ENCODE measurements at regions not wholly inside any gene's neighbourhood (a gene's known extent, or its start where the extent isn't known, plus 50 kb on each side); places are given as distances from the start of the nearest gene placed in this dataset.

DNA sequence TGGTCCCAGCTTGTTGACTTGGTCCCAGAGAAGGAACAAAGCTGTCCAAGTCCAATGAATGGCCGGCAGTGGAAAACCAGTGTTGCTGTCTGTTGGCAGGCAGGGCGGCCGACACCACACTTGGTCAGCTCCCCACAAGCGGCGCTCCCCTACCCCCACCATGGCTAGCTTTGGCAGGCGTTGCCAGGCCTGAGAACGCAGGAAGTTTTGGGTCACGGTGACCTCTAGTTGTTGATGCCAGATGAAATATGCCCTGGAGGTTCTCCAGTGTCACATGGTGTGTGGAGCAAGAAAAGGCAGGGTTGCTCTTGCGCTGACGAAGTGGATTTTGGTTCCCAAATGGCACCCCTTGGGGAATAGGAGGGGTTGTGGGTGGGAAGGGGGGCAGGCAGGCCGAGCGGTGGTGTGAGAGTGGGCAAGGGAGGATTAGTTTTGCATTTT is 72.7 kb upstream of the TPRG1 start:
- H3K36me3 Mint-ChIP-seq, result peaks cover 0 to 3% (median 0%) of the 10 kb centered on the region in 3 donors
- CTCF ChIA-PET, result interaction anchor here (1.0 to 1.3 kb wide), 2 partner anchors 19 to 22 kb away, joined by 3 read pairs; no protein-coding TSS in a partner anchor
- no peaks in the 10 kb centered on the region for H3K27me3 Mint-ChIP-seq
- Histone ChIP-seq H3K27ac (ENCODE audit: low read depth, low read length) (no peak overlapping the region), H3K4me1 (ENCODE audit: insufficient read depth, low read length) (no peaks in the 10 kb centered on the region), H3K27me3 (ENCODE audit: insufficient read depth, low read length, poor library complexity, severe bottlenecking) (no peaks in the 10 kb centered on the region), H3K9me3 (ENCODE audit: low read length) (no peaks in the 10 kb centered on the region), H3K36me3 (ENCODE audit: insufficient read depth, low read length) (no peaks in the 10 kb centered on the region), H3K4me3 (ENCODE audit: low read length) (no peak overlapping the region)
- no peak overlapping the region for H3K4me3 Mint-ChIP-seq
- H3K4me1 Mint-ChIP-seq, result no peaks in the 10 kb centered on the region
- H3K9me3 Mint-ChIP-seq, result no peaks in the 10 kb centered on the region
- no peak overlapping the region for H3K27ac Mint-ChIP-seq
- DNase-seq, result no peak
- POLR2A ChIA-PET, result no interaction called here

DNA sequence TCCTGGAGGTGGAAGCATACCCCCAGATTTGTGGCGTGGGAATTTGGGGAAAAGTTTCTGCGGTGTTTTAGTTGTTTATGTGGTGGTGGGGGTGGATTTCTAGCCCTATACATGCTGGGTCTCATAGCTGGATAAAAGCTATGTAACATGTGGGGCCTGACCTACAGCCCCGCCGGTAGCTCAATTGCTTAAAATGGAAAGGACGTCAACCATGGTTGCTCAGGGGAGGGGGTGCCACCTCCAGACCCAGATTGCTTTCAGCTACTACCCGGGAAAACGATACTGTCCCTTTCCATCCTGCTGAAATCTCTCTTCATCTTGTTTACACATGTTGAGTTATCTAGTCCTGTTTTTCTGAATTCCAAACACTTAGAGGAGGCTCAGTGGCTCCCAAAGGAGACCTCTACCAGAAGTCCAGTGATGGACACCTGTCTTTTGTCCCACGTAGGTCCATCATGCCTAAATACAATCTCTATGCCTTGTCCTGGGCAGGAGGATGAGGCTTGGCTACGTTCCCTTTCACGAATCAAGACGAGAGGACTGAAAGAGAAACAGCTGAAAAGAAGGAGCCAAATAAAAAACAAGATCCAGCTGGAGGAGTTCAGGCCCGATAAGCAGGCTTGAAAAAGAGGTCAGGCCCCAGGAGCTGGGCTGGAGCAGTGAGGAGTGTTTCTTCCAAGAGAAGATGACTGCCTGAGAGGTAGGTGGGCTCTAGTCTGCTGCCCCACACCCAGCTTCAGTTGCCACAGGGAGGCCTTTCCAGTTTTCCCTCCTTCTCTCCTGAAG is 72.1 kb upstream of the TPRG1 start:
- ChIA-PET CTCF (interaction anchor here (1.0 to 1.4 kb wide), 3 partner anchors 19 to 70 kb away, joined by 3 read pairs; no protein-coding TSS in a partner anchor), POLR2A (no interaction called here)
- no peak overlapping the region for H3K4me3 Mint-ChIP-seq

GRCh38 chr3:189100866-189101265 is 70.9 kb upstream of the TPRG1 start:
- Histone ChIP-seq H3K4me3 (ENCODE audit: low read length) (no peak overlapping the region), H3K27me3 (ENCODE audit: insufficient read depth, low read length, poor library complexity, severe bottlenecking) (no peaks in the 10 kb centered on the region), H3K27ac (ENCODE audit: low read depth, low read length) (no peak overlapping the region), H3K36me3 (ENCODE audit: insufficient read depth, low read length) (no peaks in the 10 kb centered on the region), H3K9me3 (ENCODE audit: low read length) (no peaks in the 10 kb centered on the region), H3K4me1 (ENCODE audit: insufficient read depth, low read length) (no peaks in the 10 kb centered on the region)
- POLR2A ChIA-PET, result no interaction called here
- CTCF ChIA-PET, result interaction anchor here (1.4 to 1.5 kb wide), 2 partner anchors 30 to 71 kb away, joined by 3 to 4 read pairs; no protein-coding TSS in a partner anchor
- no peaks in the 10 kb centered on the region for H3K36me3 Mint-ChIP-seq
- H3K27me3 Mint-ChIP-seq, result no peaks in the 10 kb centered on the region
- no peaks in the 10 kb centered on the region for H3K4me1 Mint-ChIP-seq
- H3K27ac Mint-ChIP-seq, result peak overlapping the region in 2 of 8 donors; percentile 24 to 73
- DNase-seq, result no peak
- no peaks in the 10 kb centered on the region for H3K9me3 Mint-ChIP-seq
- H3K4me3 Mint-ChIP-seq, result no peak overlapping the region

More for the DNA sequence above, 72.1 kb upstream of the TPRG1 start:
- H3K36me3 Mint-ChIP-seq, result peaks cover 0 to 3% (median 0%) of the 10 kb centered on the region in 3 donors
- H3K4me1 Mint-ChIP-seq, result no peaks in the 10 kb centered on the region
- no peak overlapping the region for H3K27ac Mint-ChIP-seq
- H3K27ac ChIP-seq (ENCODE audit: low read depth, low read length), result no peak overlapping the region
- H3K4me3 ChIP-seq (ENCODE audit: low read length), result no peak overlapping the region
- DNase-seq, result no peak
- no peaks in the 10 kb centered on the region for H3K9me3 ChIP-seq (ENCODE audit: low read length)
- H3K36me3 ChIP-seq (ENCODE audit: insufficient read depth, low read length), result no peaks in the 10 kb centered on the region
- H3K4me1 ChIP-seq (ENCODE audit: insufficient read depth, low read length), result no peaks in the 10 kb centered on the region
- H3K9me3 Mint-ChIP-seq, result no peaks in the 10 kb centered on the region
- no peaks in the 10 kb centered on the region for H3K27me3 ChIP-seq (ENCODE audit: insufficient read depth, low read length, poor library complexity, severe bottlenecking)
- H3K27me3 Mint-ChIP-seq, result no peaks in the 10 kb centered on the region

DNA sequence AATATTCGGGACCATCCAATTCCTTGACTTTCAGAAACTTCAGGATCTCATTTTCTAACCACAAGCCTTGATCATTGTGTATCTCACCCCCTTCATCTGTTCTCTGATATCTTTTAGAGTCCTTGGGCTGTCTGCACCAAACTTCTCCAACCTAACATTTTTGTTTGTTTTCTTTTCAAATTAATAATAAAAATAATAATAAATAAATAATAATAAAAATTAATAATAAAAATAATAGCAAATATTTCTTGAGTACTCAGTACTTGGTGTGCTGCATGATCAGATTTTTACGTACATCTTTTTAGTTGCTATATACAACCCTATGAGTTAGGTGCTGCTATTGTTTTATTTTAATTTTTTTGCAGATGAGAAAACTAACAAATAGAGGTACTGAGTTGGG is 70.2 kb upstream of the TPRG1 start:
- POLR2A ChIA-PET, result no interaction called here
- no peak for DNase-seq
- no peaks in the 10 kb centered on the region for H3K4me1 Mint-ChIP-seq
- no peaks in the 10 kb centered on the region for H3K9me3 Mint-ChIP-seq
- no peak overlapping the region for H3K27ac Mint-ChIP-seq
- Histone ChIP-seq H3K27me3 (ENCODE audit: insufficient read depth, low read length, poor library complexity, severe bottlenecking) (no peaks in the 10 kb centered on the region), H3K27ac (ENCODE audit: low read depth, low read length) (no peak overlapping the region), H3K4me1 (ENCODE audit: insufficient read depth, low read length) (no peaks in the 10 kb centered on the region), H3K4me3 (ENCODE audit: low read length) (no peak overlapping the region), H3K36me3 (ENCODE audit: insufficient read depth, low read length) (no peaks in the 10 kb centered on the region), H3K9me3 (ENCODE audit: low read length) (no peaks in the 10 kb centered on the region)
- CTCF ChIA-PET, result interaction anchor here (1.5 kb wide), 1 partner anchor 31 kb away, joined by 4 read pairs; no protein-coding TSS in a partner anchor
- H3K36me3 Mint-ChIP-seq, result no peaks in the 10 kb centered on the region
- no peaks in the 10 kb centered on the region for H3K27me3 Mint-ChIP-seq
- no peak overlapping the region for H3K4me3 Mint-ChIP-seq

DNA sequence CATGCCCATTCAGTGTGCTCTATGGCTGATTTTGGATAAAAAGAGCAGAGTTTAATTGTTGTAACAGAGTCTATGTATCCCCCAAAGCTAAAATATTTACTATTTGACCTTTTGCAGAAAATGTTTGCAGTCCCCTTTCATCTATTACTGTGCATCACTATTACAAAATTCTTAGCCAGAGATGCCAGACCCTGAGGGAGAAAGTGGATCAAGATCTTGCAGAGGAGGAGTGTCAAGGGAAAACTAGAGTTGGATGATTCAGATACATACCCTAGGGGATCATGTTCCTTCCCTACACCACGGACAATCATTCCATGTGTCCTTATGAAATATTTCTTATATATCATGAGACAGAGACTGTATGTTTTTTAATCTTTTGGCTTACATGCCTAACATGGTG is 68.6 kb upstream of the TPRG1 start:
- no peaks in the 10 kb centered on the region for H3K36me3 Mint-ChIP-seq
- H3K4me1 Mint-ChIP-seq, result no peaks in the 10 kb centered on the region
- no peaks in the 10 kb centered on the region for H3K27me3 ChIP-seq (ENCODE audit: insufficient read depth, low read length, poor library complexity, severe bottlenecking)
- ChIA-PET CTCF (no interaction called here), POLR2A (no interaction called here)
- no peaks in the 10 kb centered on the region for H3K4me1 ChIP-seq (ENCODE audit: insufficient read depth, low read length)
- H3K9me3 ChIP-seq (ENCODE audit: low read length), result no peaks in the 10 kb centered on the region
- H3K4me3 ChIP-seq (ENCODE audit: low read length), result no peak overlapping the region
- H3K4me3 Mint-ChIP-seq, result no peak overlapping the region
- DNase-seq, result no peak
- no peak overlapping the region for H3K27ac ChIP-seq (ENCODE audit: low read depth, low read length)
- no peak overlapping the region for H3K27ac Mint-ChIP-seq
- no peaks in the 10 kb centered on the region for H3K27me3 Mint-ChIP-seq
- H3K36me3 ChIP-seq (ENCODE audit: insufficient read depth, low read length), result no peaks in the 10 kb centered on the region
- H3K9me3 Mint-ChIP-seq, result no peaks in the 10 kb centered on the region

- POLR2A ChIA-PET, result interaction anchor here (0.6 to 0.8 kb wide), 2 partner anchors 196 to 1365 kb away, joined by 3 read pairs; no protein-coding TSS in a partner anchor
- no peak for DNase-seq
- H3K4me3 Mint-ChIP-seq, result no peak overlapping the region
- peaks cover 6 to 20% of the 10 kb centered on the region in 2 donors for H3K27me3 Mint-ChIP-seq
- no peak overlapping the region for H3K27ac Mint-ChIP-seq
- H3K36me3 Mint-ChIP-seq, result peaks cover 0 to 5% (median 0%) of the 10 kb centered on the region in 3 donors
- Histone ChIP-seq H3K4me3 (ENCODE audit: low read length) (no peak overlapping the region), H3K36me3 (ENCODE audit: insufficient read depth, low read length) (no peaks in the 10 kb centered on the region), H3K4me1 (ENCODE audit: insufficient read depth, low read length) (no peaks in the 10 kb centered on the region), H3K27ac (ENCODE audit: low read depth, low read length) (no peak overlapping the region), H3K9me3 (ENCODE audit: low read length) (no peaks in the 10 kb centered on the region), H3K27me3 (ENCODE audit: insufficient read depth, low read length, poor library complexity, severe bottlenecking) (no peaks in the 10 kb centered on the region)
- peaks cover 0 to 2% (median 0%) of the 10 kb centered on the region in 5 donors for H3K9me3 Mint-ChIP-seq
- CTCF ChIA-PET, result no interaction called here
- no peaks in the 10 kb centered on the region for H3K4me1 Mint-ChIP-seq
Observed at GRCh38 chr3:189108067-189108466, 63.7 kb upstream of the TPRG1 start.

- Mint-ChIP-seq H3K27ac (no peak overlapping the region), H3K36me3 (peaks cover 0 to 5% (median 0%) of the 10 kb centered on the region in 3 donors), H3K9me3 (peaks cover 0 to 2% (median 0%) of the 10 kb centered on the region in 5 donors), H3K4me1 (no peaks in the 10 kb centered on the region), H3K27me3 (peaks cover 6 to 20% of the 10 kb centered on the region in 2 donors), H3K4me3 (no peak overlapping the region)
- POLR2A ChIA-PET, result no interaction called here
- no peak overlapping the region for H3K4me3 ChIP-seq (ENCODE audit: low read length)
- CTCF ChIA-PET, result no interaction called here
- no peak overlapping the region for H3K27ac ChIP-seq (ENCODE audit: low read depth, low read length)
- no peaks in the 10 kb centered on the region for H3K27me3 ChIP-seq (ENCODE audit: insufficient read depth, low read length, poor library complexity, severe bottlenecking)
- H3K9me3 ChIP-seq (ENCODE audit: low read length), result no peaks in the 10 kb centered on the region
- H3K36me3 ChIP-seq (ENCODE audit: insufficient read depth, low read length), result no peaks in the 10 kb centered on the region
- no peak for DNase-seq
- no peaks in the 10 kb centered on the region for H3K4me1 ChIP-seq (ENCODE audit: insufficient read depth, low read length)
Observed at GRCh38 chr3:189108735-189109134, 63.0 kb upstream of the TPRG1 start.

DNA sequence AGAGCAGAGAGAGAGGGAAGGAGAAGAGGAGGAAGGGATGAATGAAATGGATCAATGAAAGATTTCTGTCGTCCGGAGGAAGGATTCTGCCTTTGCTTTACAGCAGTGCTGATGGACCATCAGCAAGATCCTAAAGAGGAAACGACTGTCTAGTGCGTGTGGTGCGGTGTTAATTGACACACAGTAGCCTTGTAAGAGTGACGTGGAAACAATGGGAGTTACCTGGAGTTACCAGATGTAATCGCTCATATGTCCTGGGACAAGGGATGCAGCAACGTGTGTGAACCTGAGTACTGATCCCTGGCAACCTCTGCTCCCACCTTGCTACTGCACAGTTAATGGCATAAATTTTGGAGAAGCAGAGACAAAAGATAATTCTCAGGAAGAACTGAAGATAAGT is 62.6 kb upstream of the TPRG1 start:
- no peaks in the 10 kb centered on the region for H3K4me1 ChIP-seq (ENCODE audit: insufficient read depth, low read length)
- H3K9me3 ChIP-seq (ENCODE audit: low read length), result no peaks in the 10 kb centered on the region
- no peak overlapping the region for H3K4me3 ChIP-seq (ENCODE audit: low read length)
- no peak for DNase-seq
- Mint-ChIP-seq H3K36me3 (peaks cover 0 to 5% (median 0%) of the 10 kb centered on the region in 3 donors), H3K27ac (no peak overlapping the region), H3K9me3 (peaks cover 0 to 2% (median 0%) of the 10 kb centered on the region in 5 donors), H3K4me3 (no peak overlapping the region), H3K27me3 (peaks cover 6 to 20% of the 10 kb centered on the region in 2 donors), H3K4me1 (no peaks in the 10 kb centered on the region)
- CTCF ChIA-PET, result no interaction called here
- no peaks in the 10 kb centered on the region for H3K36me3 ChIP-seq (ENCODE audit: insufficient read depth, low read length)
- no peaks in the 10 kb centered on the region for H3K27me3 ChIP-seq (ENCODE audit: insufficient read depth, low read length, poor library complexity, severe bottlenecking)
- no peak overlapping the region for H3K27ac ChIP-seq (ENCODE audit: low read depth, low read length)
- POLR2A ChIA-PET, result no interaction called here
